GM03348 (cell line): ENCODE measurements at regions not wholly inside any gene's neighbourhood (a gene's known extent, or its start where the extent isn't known, plus 50 kb on each side); places are given as distances from the start of the nearest gene placed in this dataset.
"Not testable (repeated sequence)": the region's sequence is repeated elsewhere in the genome, so short reads cannot be mapped to it uniquely, and the experiment has no call there.

Experiments used
- DNase-seq: peaks from one replicate; pipeline ENCODE4 v3.0.0; 2012; ENCODE audit warnings: low spot score

GRCh38 chr3:20820872-20821271 is 634.9 kb upstream of the SGO1 start:
- not testable (repeated sequence) for DNase-seq

DNA sequence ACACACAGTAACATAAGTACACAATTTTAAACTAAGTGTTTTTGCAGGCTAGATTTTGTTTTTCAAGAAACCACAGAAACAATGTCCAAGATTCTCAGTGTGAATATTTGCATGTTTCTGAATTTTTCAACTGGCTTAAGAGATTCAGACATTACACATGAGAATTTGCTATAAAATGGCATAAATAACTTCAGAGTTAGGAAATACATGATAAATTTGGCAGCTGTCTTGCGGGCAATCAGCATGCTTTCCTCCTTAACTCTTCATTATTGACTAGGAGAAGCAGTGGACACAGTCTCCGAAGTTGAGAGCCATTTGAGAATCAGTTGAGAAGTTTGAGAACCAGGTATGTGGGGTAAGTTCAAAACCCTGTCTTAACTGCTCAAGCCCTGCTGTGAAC is 625.6 kb upstream of the SGO1 start:
- peak; percentile 4 for DNase-seq

GRCh38 chr3:20811006-20811405 is 625.0 kb upstream of the SGO1 start:
- no peak for DNase-seq

GRCh38 chr3:20810555-20810954 is 624.5 kb upstream of the SGO1 start:
- DNase-seq: no peak

DNA sequence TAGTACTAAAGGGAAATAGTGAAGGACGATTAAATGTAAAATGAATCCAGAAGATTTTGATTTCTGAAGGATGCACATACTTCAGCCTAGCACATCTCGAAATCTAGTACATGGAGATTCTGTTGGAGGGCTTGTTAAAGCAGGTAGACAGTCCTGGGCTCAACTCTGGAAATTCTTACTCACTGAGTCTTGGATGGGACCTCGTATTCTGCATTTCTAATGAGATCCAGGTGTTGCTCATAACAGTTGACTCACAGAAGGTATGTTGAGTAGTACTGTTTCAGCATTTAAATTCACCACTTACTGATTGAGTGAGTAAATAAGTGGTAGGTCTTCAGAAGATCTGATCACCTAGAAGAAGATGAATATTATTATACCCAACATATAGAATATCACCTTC is 623.4 kb upstream of the SGO1 start:
- no peak for DNase-seq

GRCh38 chr3:20808864-20809263 is 622.9 kb upstream of the SGO1 start:
- no peak for DNase-seq

- DNase-seq: no peak
These were observed 612.7 kb upstream of the SGO1 start for GRCh38 chr3:20798666-20799065.

GRCh38 chr3:20787005-20787404 is 601.0 kb upstream of the SGO1 start:
- no peak for DNase-seq

- DNase-seq: no peak
These were observed 590.7 kb upstream of the SGO1 start for GRCh38 chr3:20776692-20777091.

DNA sequence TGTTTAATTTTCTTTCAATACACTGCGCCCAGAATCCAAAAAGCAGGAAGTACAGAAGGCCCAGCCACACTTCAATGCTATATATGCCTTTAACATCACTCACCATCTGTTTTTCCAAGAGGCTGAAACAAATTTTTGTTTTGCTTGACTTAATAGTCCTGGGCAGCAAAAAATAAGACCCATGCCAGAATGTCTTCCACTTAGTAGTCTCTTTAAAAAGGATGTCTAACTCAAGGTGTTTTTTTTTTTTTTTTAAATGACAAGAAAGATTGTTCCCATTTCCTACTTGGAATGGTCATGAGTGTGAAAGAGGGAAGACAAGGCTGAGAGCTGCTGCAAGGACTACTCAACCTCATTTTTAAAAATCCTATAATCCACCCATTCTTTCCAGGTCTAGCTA is 590.3 kb upstream of the SGO1 start:
- no peak for DNase-seq

DNA sequence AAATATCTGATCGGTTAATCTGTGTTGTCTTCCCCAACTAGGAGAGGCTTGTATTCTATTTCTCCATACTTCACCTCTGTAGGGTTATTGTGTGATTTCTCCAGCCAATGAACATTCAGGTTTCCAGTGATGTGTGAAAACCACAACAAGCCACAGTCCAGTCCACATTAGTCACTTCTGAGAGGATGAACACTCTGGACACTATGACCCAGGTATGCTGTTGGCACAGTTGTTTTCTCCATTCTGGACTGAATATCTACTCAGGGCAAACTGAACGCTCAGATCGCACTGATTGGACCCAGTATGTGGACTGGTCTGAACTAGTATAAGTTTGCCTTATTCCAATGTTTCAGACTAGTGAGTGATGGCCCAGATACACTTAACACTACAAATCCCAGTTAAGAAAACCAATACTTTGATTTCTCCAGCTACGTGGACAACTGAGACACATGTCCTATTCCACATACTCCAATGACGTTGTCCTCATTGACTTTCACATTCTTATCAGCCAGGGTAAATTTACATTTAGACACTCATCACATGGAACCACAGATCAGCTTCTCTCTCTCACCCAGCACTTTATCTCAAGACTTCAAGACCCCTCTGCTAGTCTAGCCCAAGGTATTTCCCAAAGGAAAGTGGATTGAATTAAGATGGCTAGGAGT is 587.4 kb upstream of the SGO1 start:
- DNase-seq: no peak

DNA sequence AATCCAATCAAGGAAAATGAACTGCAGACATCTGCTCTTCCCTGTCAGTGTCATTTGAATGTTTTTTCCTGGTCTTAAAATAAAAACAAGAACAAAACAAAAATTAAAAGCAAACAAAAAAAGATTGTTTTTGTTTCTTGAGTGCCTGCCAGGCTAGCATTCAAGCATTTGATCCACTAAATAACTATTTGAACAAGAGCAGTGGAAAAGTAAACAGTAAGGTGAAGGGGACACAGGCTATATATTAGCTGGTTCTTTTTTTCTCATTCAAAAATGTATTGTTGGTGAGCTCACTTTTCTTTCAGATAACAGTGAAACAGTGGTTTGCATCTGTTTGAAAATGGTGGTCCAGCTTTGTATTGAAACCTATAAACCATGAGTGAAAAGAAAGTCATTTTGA is 586.9 kb upstream of the SGO1 start:
- DNase-seq: no peak

DNA sequence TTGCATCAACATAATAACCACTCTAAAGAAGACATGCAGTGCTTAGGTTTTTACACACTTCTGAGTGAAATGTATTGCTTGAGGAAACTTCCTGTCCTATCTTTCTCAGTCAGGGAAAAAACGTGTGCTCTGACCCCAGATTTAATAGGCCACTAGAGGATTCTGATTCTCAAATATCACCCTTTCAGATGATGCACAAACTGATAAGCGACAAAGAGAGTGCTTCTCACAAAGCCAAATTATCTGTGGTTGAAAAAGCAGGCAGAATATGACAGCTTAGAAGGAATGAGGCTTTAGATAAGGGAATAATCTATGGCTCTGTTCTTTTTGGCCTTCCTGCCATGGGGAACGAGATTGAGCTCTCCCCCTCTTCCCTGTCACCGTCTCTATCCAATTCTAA is 583.4 kb upstream of the SGO1 start:
- no peak for DNase-seq

DNA sequence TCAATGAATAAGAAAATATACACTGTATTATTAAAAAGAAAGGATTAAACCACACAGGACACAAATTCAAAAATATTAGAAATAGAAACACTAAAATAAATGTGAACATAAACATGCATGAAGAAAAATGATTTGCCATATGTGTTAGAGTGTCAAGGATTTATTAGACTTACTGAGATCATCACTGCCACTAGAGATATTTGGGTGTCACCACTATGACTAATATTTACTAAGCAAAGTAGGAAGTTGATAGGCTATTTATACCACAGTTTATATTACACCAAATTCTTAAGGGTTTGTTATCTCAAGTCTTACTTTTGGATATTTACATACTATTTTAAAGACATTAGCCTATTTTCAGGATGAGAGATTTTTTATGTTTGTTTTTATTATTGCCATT is 575.0 kb upstream of the SGO1 start:
- no peak for DNase-seq

DNA sequence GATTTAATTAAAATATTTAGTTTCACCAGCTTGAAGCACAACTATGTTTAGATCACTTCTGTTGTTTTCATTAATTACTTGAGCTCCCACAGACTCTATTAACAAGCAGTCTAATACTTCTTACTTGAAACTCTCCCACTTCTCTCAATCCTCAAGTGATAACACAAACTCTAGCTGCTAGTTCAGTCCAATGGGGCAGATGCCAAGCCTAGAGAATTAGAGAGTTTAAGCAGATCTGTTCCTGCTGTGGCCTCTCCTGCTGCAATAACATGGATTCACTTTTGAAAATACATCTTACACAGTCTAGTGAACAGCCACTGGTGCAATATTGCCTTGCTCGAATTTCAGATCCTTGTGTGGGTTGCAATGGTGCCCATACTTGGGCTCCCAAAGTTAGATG is 566.4 kb upstream of the SGO1 start:
- DNase-seq: no peak

- no peak for DNase-seq
These were observed 565.3 kb upstream of the SGO1 start for GRCh38 chr3:20751296-20751695.

DNA sequence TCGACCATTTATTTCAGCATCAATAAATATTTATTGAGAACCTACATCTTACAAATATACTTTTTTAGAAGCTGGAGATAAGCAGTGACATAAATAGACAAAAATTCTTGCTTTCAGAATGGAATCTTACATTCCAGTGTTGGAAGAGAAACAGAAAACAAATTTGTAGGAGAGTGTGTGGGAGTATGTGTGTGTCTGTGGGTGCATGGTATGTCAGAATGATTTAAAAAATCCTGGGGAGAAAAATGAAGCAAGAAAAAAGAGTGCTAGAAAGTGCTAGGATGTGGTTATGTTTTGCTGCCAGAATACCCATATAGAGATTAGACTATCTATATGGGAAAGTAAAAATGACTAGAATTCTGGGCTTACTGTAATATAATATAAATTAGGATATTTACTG is 561.7 kb upstream of the SGO1 start:
- DNase-seq: peak; percentile 24

DNA sequence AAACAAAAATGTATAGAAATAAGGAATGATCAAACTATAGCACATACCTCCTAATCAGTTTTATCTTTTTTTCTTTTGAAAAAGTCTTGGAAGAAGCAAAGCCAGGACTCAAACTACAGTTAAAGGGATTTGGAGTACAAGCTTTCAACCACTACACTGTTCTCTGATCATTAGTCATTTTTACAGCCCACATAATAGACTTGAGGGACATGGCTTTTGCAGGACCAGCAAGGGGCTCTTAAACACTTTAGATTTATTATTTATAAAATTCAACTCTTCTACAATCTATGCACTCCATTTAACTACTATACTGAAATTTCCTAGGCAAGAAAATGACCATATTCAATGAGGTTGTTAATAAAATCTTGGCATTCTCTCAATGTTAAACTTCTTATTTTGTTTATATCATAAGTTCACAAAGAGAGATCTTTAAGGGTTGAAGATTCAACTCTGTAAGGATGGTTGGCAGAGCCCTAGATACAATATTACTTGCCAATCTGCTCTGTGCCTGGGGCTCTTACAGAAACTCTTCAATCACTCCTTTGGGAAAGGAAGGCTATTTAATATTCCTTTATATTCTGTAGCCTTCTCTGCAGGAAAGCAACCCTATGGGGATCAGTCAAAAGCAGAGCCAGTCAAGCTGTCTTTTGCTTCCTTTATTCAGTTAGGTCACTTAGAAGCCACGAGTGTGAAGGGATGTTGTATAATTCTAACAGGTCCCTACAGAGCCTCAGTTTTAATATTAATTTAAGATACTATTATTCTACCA is 557.7 kb upstream of the SGO1 start:
- no peak for DNase-seq

DNA sequence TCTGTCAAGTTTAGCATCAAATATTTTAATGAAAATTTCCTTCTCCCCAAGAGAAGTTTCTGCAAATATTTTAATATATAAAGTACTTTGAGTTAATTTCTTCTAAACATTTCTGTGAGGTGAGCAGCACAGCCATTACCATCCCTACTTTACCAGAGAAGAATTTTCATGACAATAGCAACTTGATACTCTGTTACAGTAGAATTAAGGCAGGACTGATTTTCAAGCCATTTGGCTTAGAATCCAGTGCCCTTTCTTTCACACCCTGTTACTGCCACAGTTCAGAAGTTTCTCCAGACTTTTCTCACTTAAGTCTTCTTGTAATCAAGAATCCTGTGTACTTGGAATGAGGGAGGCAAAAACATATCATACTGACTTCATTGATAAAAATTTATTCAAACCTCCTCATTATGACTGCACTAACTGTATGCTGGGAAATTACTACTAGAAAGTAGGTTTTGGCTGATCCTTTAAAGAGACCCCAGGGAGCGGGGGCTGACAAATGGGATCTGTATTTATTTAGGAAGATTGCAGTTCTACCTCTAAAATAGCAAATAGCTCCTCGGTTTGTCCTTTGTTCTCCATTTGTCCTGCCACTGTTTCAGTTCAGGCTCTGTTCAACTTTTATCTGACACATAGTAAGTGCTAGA is 557.0 kb upstream of the SGO1 start:
- DNase-seq: no peak

GRCh38 chr3:20741381-20741780 is 555.4 kb upstream of the SGO1 start:
- no peak for DNase-seq

DNA sequence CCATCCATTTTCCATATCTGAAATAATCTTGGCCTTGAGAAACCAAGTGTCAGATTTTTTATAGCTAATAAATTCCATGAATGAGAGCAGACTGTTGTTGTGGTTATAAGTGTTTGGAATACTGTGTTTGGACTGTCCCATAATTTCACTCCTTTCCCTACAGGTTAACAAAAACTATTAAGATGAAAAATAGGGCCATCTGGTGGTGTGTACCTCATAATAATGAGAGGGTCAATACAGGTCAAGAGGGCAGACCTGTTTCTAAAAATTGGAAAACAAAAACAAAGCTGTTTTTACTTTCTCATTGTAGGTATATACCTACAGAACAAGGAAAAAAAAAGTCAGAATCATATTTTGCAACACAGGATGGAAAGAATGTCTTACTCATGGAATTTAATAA is 553.8 kb upstream of the SGO1 start:
- no peak for DNase-seq

DNA sequence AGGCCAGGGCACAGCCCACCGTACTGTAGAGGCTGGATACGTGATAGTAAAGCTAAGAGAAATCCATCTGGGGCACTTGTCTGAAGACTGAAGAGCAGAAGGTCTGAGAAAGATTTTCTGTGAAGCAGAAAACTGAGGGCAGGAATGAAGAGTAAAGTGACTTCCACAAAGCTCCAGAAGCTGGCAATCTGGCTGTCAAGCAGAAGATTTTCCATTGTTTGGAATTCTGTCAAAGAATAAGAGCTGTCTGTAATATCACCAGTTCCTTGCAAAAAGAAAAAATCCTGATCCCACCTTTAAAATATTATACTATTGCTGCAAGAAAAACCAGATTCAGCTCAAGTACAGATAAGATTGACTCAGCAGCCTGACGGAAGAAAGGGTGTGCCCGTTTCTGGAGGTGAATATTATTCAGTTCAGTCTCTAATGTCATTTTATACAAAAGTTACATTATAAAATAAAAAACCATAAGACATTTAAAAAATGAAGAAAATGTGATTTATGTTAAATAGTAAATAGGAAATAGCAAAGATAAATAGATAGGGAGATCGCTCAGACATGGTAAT is 550.4 kb upstream of the SGO1 start:
- no peak for DNase-seq

DNA sequence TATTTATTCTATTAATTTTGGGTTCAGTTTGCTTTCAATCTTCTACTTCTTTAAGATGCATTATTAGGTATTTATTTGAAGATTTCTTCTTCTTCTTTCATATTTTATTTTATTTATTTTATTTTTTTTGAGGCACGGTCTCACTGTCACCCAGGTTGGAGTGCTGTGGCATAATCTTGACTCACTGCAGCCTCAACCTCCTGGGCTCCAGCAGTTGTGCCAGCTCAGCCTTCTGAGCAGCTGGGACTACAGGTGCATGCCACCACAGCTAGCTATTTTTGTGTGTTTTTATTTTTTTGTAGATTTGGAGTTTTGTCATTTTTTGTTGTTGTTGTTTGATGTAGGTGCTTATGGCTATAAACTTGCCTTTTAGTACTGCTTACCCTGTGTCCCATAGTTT is 543.2 kb upstream of the SGO1 start:
- DNase-seq: no peak
